ENCODE measurements at regions not wholly inside any gene's neighbourhood (a gene's known extent, or its start where the extent isn't known, plus 50 kb on each side); places are given as distances from the start of the nearest gene placed in this dataset.

DNA sequence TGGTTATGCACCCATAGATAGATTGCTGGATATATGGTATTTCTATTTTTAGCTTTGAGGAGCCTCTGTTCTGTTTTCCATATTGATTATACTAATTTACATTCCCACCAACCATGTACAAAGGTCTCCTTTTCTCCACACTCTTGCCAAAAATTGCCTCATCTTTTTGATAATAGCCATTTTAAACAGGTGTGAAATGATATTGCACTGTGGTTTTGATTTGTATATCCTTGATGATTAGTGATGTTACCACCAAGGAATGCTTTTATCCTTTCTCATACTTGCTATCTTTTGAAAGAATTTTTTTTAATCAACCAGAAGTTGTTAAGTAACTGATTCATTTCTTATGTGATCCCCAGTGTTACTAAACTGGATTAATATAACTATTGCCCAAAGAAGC, 60.0 kb downstream of the BBS10 start:
- TF ChIP-seq, protein P1, sequence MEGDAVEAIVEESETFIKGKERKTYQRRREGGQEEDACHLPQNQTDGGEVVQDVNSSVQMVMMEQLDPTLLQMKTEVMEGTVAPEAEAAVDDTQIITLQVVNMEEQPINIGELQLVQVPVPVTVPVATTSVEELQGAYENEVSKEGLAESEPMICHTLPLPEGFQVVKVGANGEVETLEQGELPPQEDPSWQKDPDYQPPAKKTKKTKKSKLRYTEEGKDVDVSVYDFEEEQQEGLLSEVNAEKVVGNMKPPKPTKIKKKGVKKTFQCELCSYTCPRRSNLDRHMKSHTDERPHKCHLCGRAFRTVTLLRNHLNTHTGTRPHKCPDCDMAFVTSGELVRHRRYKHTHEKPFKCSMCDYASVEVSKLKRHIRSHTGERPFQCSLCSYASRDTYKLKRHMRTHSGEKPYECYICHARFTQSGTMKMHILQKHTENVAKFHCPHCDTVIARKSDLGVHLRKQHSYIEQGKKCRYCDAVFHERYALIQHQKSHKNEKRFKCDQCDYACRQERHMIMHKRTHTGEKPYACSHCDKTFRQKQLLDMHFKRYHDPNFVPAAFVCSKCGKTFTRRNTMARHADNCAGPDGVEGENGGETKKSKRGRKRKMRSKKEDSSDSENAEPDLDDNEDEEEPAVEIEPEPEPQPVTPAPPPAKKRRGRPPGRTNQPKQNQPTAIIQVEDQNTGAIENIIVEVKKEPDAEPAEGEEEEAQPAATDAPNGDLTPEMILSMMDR (IDR thresholded peaks at IDR 0.05): no peak
- no peak for TF ChIP-seq POLR2A (IDR thresholded peaks at IDR 0.05)
- no peak for TF ChIP-seq EP300 (IDR thresholded peaks at IDR 0.05)
